ENCODE measurements at regions not wholly inside any gene's neighbourhood (a gene's known extent, or its start where the extent isn't known, plus 50 kb on each side); places are given as distances from the start of the nearest gene placed in this dataset.

GRCh38 chr16:66275775-66276428 is 90.6 kb upstream of the CDH5 start:
- Histone ChIP-seq H3K27ac (ENCODE audit: insufficient read depth, low read length) (no peak overlapping the region), H3K9ac (ENCODE audit: low read depth, low read length) (no peak overlapping the region), H2BK20ac (ENCODE audit: low read depth, low read length) (no peak overlapping the region), H2BK120ac (ENCODE audit: low read depth, low read length) (no peak overlapping the region), H2AFZ (replicated peaks; ENCODE audit: low read length, poor library complexity) (no peak overlapping the region), H2AK9ac (replicated peaks; ENCODE audit: low read depth, low read length, poor library complexity) (no peak overlapping the region), H3K9me3 (ENCODE audit: control insufficient read depth, insufficient read depth, low read length) (no peaks in the 10 kb centered on the region; the same call in 1 of the 2 replicates), H3K4me1 (ENCODE audit: control insufficient read depth, insufficient read depth, low read length) (no peaks in the 10 kb centered on the region; the same call in 1 of the 2 replicates), H4K91ac (ENCODE audit: insufficient read depth, low read depth, low read length) (no peak overlapping the region), H2BK15ac (ENCODE audit: low read depth, low read length) (no peak overlapping the region), H3K4me3 (ENCODE audit: insufficient read depth, low read depth, low read length) (no peak overlapping the region), H3K18ac (ENCODE audit: low read depth, low read length) (no peak overlapping the region), H4K5ac (ENCODE audit: low read depth, low read length) (no peak overlapping the region), H4K20me1 (ENCODE audit: insufficient read depth, low read length) (no peaks in the 10 kb centered on the region), H3K79me1 (ENCODE audit: low read depth in 1 of 2, low read length in 2 of 2) (no peaks in the 10 kb centered on the region), H3K23ac (ENCODE audit: low read depth, low read length) (no peak overlapping the region), H3K4ac (ENCODE audit: low read depth, low read length) (no peak overlapping the region), H3K56ac (ENCODE audit: extremely low read depth, insufficient read depth, low read length) (no peak overlapping the region), H3K36me3 (ENCODE audit: control insufficient read depth, insufficient read depth, low read length) (no peaks in the 10 kb centered on the region), H4K8ac (ENCODE audit: low read depth in 2 of 2, low read length in 2 of 2) (no peak overlapping the region), H3K4me2 (ENCODE audit: low read depth, low read length) (no peak overlapping the region), H3K9me1 (ENCODE audit: insufficient read depth, low read length) (peaks cover 4% of the 10 kb centered on the region; the same call in 1 of the 2 replicates), H2AK5ac (ENCODE audit: low read depth, low read length) (no peak overlapping the region), H2BK5ac (ENCODE audit: low read depth, low read length, poor library complexity, severe bottlenecking) (no peak overlapping the region), H3K27me3 (ENCODE audit: control insufficient read depth, insufficient read depth, low read length) (no peaks in the 10 kb centered on the region; the same call in 1 of the 2 replicates), H3K14ac (replicated peaks; ENCODE audit: low read depth, low read length) (no peak overlapping the region)
- WGBS, 2 experiments (ENCODE audit: extremely low coverage in 2 of 2, insufficient read length in 1 of 2): 39% methylated on average over 2 of the region's 6 CpGs; no CpG with 5 or more reads in 1 of the 2 experiments
- peak; percentile 76 for DNase-seq
- dilution Hi-C loops (cut with HindIII; ENCODE audit: low sequenced_read_pairs, unreplicated experiment): no loop called here
- peak; percentile 80 for ATAC-seq (ENCODE audit: low read depth)
- ChIA-PET CTCF (interaction anchor here (1.0 to 2.7 kb wide), 6 partner anchors 13 to 133 kb away, joined by 3 to 11 read pairs (median 3); no protein-coding TSS in a partner anchor), POLR2A (ENCODE audit: unreplicated experiment) (no interaction called here)
- TF ChIP-seq SMC3 (IDR thresholded peaks at IDR 0.05; ENCODE audit: low read depth, low read length) (peak; percentile 75), USF2 (IDR thresholded peaks at IDR 0.05; ENCODE audit: low read depth, low read length) (no peak), MAZ (IDR thresholded peaks at IDR 0.05; ENCODE audit: borderline replicate concordance, low read depth, low read length) (no peak), CHD1 (IDR thresholded peaks at IDR 0.05; ENCODE audit: low read depth, low read length) (no peak), CTCF (conservative IDR thresholded peaks at IDR 0.05; ENCODE audit: low read depth, low read length) (peak; percentile 69), FOS (IDR thresholded peaks at IDR 0.05; ENCODE audit: low read depth, low read length) (no peak), CEBPB (IDR thresholded peaks at IDR 0.05; ENCODE audit: low read depth, low read length) (no peak), MAFK (IDR thresholded peaks at IDR 0.05; ENCODE audit: low read depth, low read length) (no peak), RCOR1 (IDR thresholded peaks at IDR 0.05; ENCODE audit: insufficient replicate concordance, low read length) (no peak), NFE2L2 (IDR thresholded peaks at IDR 0.05; ENCODE audit: low read depth, low read length) (no peak), POLR2A (IDR thresholded peaks at IDR 0.05; ENCODE audit: low read depth, low read length) (no peak), RAD21 (IDR thresholded peaks at IDR 0.05; ENCODE audit: low read length) (peak; percentile 61), RFX5 (IDR thresholded peaks at IDR 0.05; ENCODE audit: low read depth, low read length) (no peak), BHLHE40 (IDR thresholded peaks at IDR 0.05; ENCODE audit: low read depth, low read length) (no peak), ELK1 (IDR thresholded peaks at IDR 0.05; ENCODE audit: borderline replicate concordance, low read depth, low read length) (no peak), MXI1 (IDR thresholded peaks at IDR 0.05; ENCODE audit: borderline replicate concordance, low read depth, low read length) (no peak)
- BruUV-seq (replicated peaks): no TSS peak
- intact Hi-C loops (cut with micrococcal nuclease): loop anchor here (1.0 to 10.0 kb wide), 5 partner anchors 39 to 941 kb away; no protein-coding TSS in a partner anchor
- in situ Hi-C loops (cut with MboI; ENCODE audit: low sequenced_read_pairs): no loop called here
